ENCODE measurements at regions not wholly inside any gene's neighbourhood (a gene's known extent, or its start where the extent isn't known, plus 50 kb on each side); places are given as distances from the start of the nearest gene placed in this dataset.

GRCh38 chr9:115951977-115952376, 201.6 kb upstream of the PAPPA start:
- Histone ChIP-seq H3K4me3 (ENCODE audit: insufficient read depth, low read length, poor library complexity, severe bottlenecking) (no peak overlapping the region), H3K27me3 (ENCODE audit: low read length) (no peaks in the 10 kb centered on the region), H4K20me1 (ENCODE audit: low read depth, low read length) (no peaks in the 10 kb centered on the region), H3K4me2 (ENCODE audit: low read depth, low read length, poor library complexity, severe bottlenecking) (no peak overlapping the region), H2AFZ (ENCODE audit: low read depth, low read length, severe bottlenecking) (no peak overlapping the region), H3K9me2 (replicated peaks; ENCODE audit: insufficient read depth, low read length) (no peaks in the 10 kb centered on the region), H3K36me3 (ENCODE audit: low read length) (no peaks in the 10 kb centered on the region), H3K27ac (ENCODE audit: low read depth, low read length) (no peak overlapping the region), H3K9ac (ENCODE audit: low read length) (no peak overlapping the region), H3K79me2 (ENCODE audit: insufficient read depth, low read length) (no peaks in the 10 kb centered on the region), H3F3A (ENCODE audit: insufficient read depth) (no peaks in the 10 kb centered on the region), H3K9me3 (ENCODE audit: insufficient read depth, low read length) (no peaks in the 10 kb centered on the region)
- TF ChIP-seq, protein P1, sequence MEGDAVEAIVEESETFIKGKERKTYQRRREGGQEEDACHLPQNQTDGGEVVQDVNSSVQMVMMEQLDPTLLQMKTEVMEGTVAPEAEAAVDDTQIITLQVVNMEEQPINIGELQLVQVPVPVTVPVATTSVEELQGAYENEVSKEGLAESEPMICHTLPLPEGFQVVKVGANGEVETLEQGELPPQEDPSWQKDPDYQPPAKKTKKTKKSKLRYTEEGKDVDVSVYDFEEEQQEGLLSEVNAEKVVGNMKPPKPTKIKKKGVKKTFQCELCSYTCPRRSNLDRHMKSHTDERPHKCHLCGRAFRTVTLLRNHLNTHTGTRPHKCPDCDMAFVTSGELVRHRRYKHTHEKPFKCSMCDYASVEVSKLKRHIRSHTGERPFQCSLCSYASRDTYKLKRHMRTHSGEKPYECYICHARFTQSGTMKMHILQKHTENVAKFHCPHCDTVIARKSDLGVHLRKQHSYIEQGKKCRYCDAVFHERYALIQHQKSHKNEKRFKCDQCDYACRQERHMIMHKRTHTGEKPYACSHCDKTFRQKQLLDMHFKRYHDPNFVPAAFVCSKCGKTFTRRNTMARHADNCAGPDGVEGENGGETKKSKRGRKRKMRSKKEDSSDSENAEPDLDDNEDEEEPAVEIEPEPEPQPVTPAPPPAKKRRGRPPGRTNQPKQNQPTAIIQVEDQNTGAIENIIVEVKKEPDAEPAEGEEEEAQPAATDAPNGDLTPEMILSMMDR (IDR thresholded peaks at IDR 0.05; ENCODE audit: insufficient read depth, low read length, poor library complexity, severe bottlenecking), result no peak
- no peak for TF ChIP-seq EZH2phosphoT487 (conservative IDR thresholded peaks at IDR 0.05; ENCODE audit: low read length)

GRCh38 chr9:115952430-115953292, 200.9 kb upstream of the PAPPA start:
- H3K4me2 ChIP-seq (ENCODE audit: low read depth, low read length, poor library complexity, severe bottlenecking), result no peak overlapping the region
- no peaks in the 10 kb centered on the region for H3K9me3 ChIP-seq (ENCODE audit: insufficient read depth, low read length)
- no peaks in the 10 kb centered on the region for H3K27me3 ChIP-seq (ENCODE audit: low read length)
- no peaks in the 10 kb centered on the region for H3K79me2 ChIP-seq (ENCODE audit: insufficient read depth, low read length)
- H3K4me3 ChIP-seq (ENCODE audit: insufficient read depth, low read length, poor library complexity, severe bottlenecking), result no peak overlapping the region
- no peaks in the 10 kb centered on the region for H3K9me2 ChIP-seq (replicated peaks; ENCODE audit: insufficient read depth, low read length)
- no peaks in the 10 kb centered on the region for H3F3A ChIP-seq (ENCODE audit: insufficient read depth)
- H3K27ac ChIP-seq (ENCODE audit: low read depth, low read length), result no peak overlapping the region
- no peak overlapping the region for H2AFZ ChIP-seq (ENCODE audit: low read depth, low read length, severe bottlenecking)
- H4K20me1 ChIP-seq (ENCODE audit: low read depth, low read length), result no peaks in the 10 kb centered on the region
- H3K36me3 ChIP-seq (ENCODE audit: low read length), result no peaks in the 10 kb centered on the region
- no peak overlapping the region for H3K9ac ChIP-seq (ENCODE audit: low read length)
- TF ChIP-seq, protein P1 (IDR thresholded peaks at IDR 0.05; ENCODE audit: insufficient read depth, low read length, poor library complexity, severe bottlenecking), result no peak
- no peak for TF ChIP-seq EZH2phosphoT487 (conservative IDR thresholded peaks at IDR 0.05; ENCODE audit: low read length)

GRCh38 chr9:115956371-115956770, 197.2 kb upstream of the PAPPA start:
- Histone ChIP-seq H3K9me3 (ENCODE audit: insufficient read depth, low read length) (no peaks in the 10 kb centered on the region), H3K9ac (ENCODE audit: low read length) (no peak overlapping the region), H3K4me2 (ENCODE audit: low read depth, low read length, poor library complexity, severe bottlenecking) (no peak overlapping the region), H4K20me1 (ENCODE audit: low read depth, low read length) (no peaks in the 10 kb centered on the region), H3K36me3 (ENCODE audit: low read length) (no peaks in the 10 kb centered on the region), H3K9me2 (replicated peaks; ENCODE audit: insufficient read depth, low read length) (no peaks in the 10 kb centered on the region), H3K27me3 (ENCODE audit: low read length) (no peaks in the 10 kb centered on the region), H3K27ac (ENCODE audit: low read depth, low read length) (no peak overlapping the region), H3K79me2 (ENCODE audit: insufficient read depth, low read length) (no peaks in the 10 kb centered on the region), H3K4me3 (ENCODE audit: insufficient read depth, low read length, poor library complexity, severe bottlenecking) (no peak overlapping the region), H3F3A (ENCODE audit: insufficient read depth) (no peaks in the 10 kb centered on the region), H2AFZ (ENCODE audit: low read depth, low read length, severe bottlenecking) (no peak overlapping the region)
- TF ChIP-seq EZH2phosphoT487 (conservative IDR thresholded peaks at IDR 0.05; ENCODE audit: low read length), result no peak
- TF ChIP-seq, protein P1 (IDR thresholded peaks at IDR 0.05; ENCODE audit: insufficient read depth, low read length, poor library complexity, severe bottlenecking), result no peak
